PFSK-1 (cell line): ENCODE measurements at regions not wholly inside any gene's neighbourhood (a gene's known extent, or its start where the extent isn't known, plus 50 kb on each side); places are given as distances from the start of the nearest gene placed in this dataset.

Source experiments
- FOXP2 ChIP-seq: optimal IDR thresholded peaks from 2 replicates; pipeline ENCODE3; 2011; ENCODE audit warnings: borderline replicate concordance, control low read depth, inconsistent platforms; ENCODE audit not compliant: insufficient read depth; ENCODE audit errors: extremely low read length, extremely low read depth
- REST ChIP-seq, 2 experiments: IDR thresholded peaks; 2 replicates each; pipeline versions ENCODE4 v1.6.1 to v1.8.0; 2011 to 2012; ENCODE audit warnings: low read depth in 2 of 2, low read length in 2 of 2, control low read depth in 1 of 2, inconsistent platforms in 1 of 2, mild to moderate bottlenecking in 1 of 2, moderate library complexity in 1 of 2; ENCODE audit not compliant: insufficient read depth in 1 of 2
- TAF1 ChIP-seq: IDR thresholded peaks from 2 replicates; pipeline ENCODE4 v1.6.1; 2012; ENCODE audit warnings: low read length, control low read depth, borderline replicate concordance; ENCODE audit not compliant: insufficient read depth

GRCh38 chr13:42409075-42409474, 137.1 kb downstream of the AKAP11 start:
- TF ChIP-seq FOXP2, result no peak
- TF ChIP-seq REST (IDR thresholded peaks at IDR 0.05; ENCODE audit: insufficient read depth in 1 of 2, low read depth in 2 of 2, low read length in 2 of 2), result no peak
- no peak for TF ChIP-seq TAF1
